Endothelial cell (in vitro differentiated cells): ENCODE measurements at regions not wholly inside any gene's neighbourhood (a gene's known extent, or its start where the extent isn't known, plus 50 kb on each side); places are given as distances from the start of the nearest gene placed in this dataset.

ENCODE experiments used
- DNase-seq: peaks from one replicate; pipeline ENCODE4 v3.0.0; 2021; ENCODE audit warnings: low spot score
- H3K27ac Mint-ChIP-seq: one replicate; pipeline ENCODE4 v1.8.0; 2021; ENCODE audit warnings: mixed read lengths, inconsistent platforms; ENCODE audit not compliant: unreplicated experiment
- H3K27me3 Mint-ChIP-seq: one replicate; pipeline ENCODE4 v1.8.0; 2021; ENCODE audit warnings: mild to moderate bottlenecking, moderate library complexity, mixed read lengths, inconsistent platforms; ENCODE audit not compliant: unreplicated experiment
- H3K36me3 Mint-ChIP-seq: one replicate; pipeline ENCODE4 v1.8.0; 2021; ENCODE audit warnings: mild to moderate bottlenecking, low read depth, mixed read lengths, inconsistent platforms; ENCODE audit not compliant: unreplicated experiment
- H3K4me1 Mint-ChIP-seq: one replicate; pipeline ENCODE4 v1.8.0; 2021; ENCODE audit warnings: mild to moderate bottlenecking, mixed read lengths, inconsistent platforms; ENCODE audit not compliant: unreplicated experiment
- H3K4me3 Mint-ChIP-seq: one replicate; pipeline ENCODE4 v1.8.0; 2021; ENCODE audit warnings: mild to moderate bottlenecking, mixed read lengths, inconsistent platforms; ENCODE audit not compliant: unreplicated experiment
- H3K9me3 Mint-ChIP-seq: one replicate; pipeline ENCODE4 v1.8.0; 2021; ENCODE audit warnings: mixed read lengths, inconsistent platforms; ENCODE audit not compliant: unreplicated experiment
- CTCF ChIP-seq: fragments of 200-600 bp; sonication (generic); IDR thresholded peaks from one replicate; pipeline ENCODE4 v1.5.0; 2021; ENCODE audit warnings: antibody characterized with exemption; ENCODE audit not compliant: unreplicated experiment

- peaks cover 3% of the 10 kb centered on the region for H3K27me3 Mint-ChIP-seq
- no peak for TF ChIP-seq CTCF
- no peaks in the 10 kb centered on the region for H3K4me1 Mint-ChIP-seq
- no peaks in the 10 kb centered on the region for H3K36me3 Mint-ChIP-seq
- H3K27ac Mint-ChIP-seq, result no peak overlapping the region
- no peaks in the 10 kb centered on the region for H3K9me3 Mint-ChIP-seq
- no peak overlapping the region for H3K4me3 Mint-ChIP-seq
- no peak for DNase-seq
Measured at GRCh38 chr5:66315784-66316183, 171.7 kb downstream of the SREK1 start.

- no peak for TF ChIP-seq CTCF
- no peak overlapping the region for H3K27ac Mint-ChIP-seq
- H3K9me3 Mint-ChIP-seq, result no peaks in the 10 kb centered on the region
- no peak for DNase-seq
- peaks cover 2% of the 10 kb centered on the region for H3K27me3 Mint-ChIP-seq
- no peaks in the 10 kb centered on the region for H3K4me1 Mint-ChIP-seq
- no peaks in the 10 kb centered on the region for H3K36me3 Mint-ChIP-seq
- no peak overlapping the region for H3K4me3 Mint-ChIP-seq
Measured at GRCh38 chr5:66322786-66323528, 178.9 kb downstream of the SREK1 start.

GRCh38 chr5:66323529-66323895 lies 179.4 kb downstream of the SREK1 start:
- no peak overlapping the region for H3K27ac Mint-ChIP-seq
- no peaks in the 10 kb centered on the region for H3K4me1 Mint-ChIP-seq
- H3K4me3 Mint-ChIP-seq, result no peak overlapping the region
- no peak for DNase-seq
- TF ChIP-seq CTCF, result no peak
- H3K36me3 Mint-ChIP-seq, result no peaks in the 10 kb centered on the region
- H3K9me3 Mint-ChIP-seq, result no peaks in the 10 kb centered on the region
- H3K27me3 Mint-ChIP-seq, result peaks cover 2% of the 10 kb centered on the region

- Mint-ChIP-seq H3K9me3 (no peaks in the 10 kb centered on the region), H3K4me1 (no peaks in the 10 kb centered on the region), H3K27ac (no peak overlapping the region), H3K4me3 (no peak overlapping the region), H3K36me3 (no peaks in the 10 kb centered on the region), H3K27me3 (peaks cover 2% of the 10 kb centered on the region)
- no peak for DNase-seq
- no peak for TF ChIP-seq CTCF
Measured at GRCh38 chr5:66324357-66324756, 180.3 kb downstream of the SREK1 start.

- TF ChIP-seq CTCF, result no peak
- no peaks in the 10 kb centered on the region for H3K9me3 Mint-ChIP-seq
- H3K4me3 Mint-ChIP-seq, result no peak overlapping the region
- H3K27ac Mint-ChIP-seq, result no peak overlapping the region
- no peaks in the 10 kb centered on the region for H3K36me3 Mint-ChIP-seq
- DNase-seq, result no peak
- H3K4me1 Mint-ChIP-seq, result no peaks in the 10 kb centered on the region
- H3K27me3 Mint-ChIP-seq, result peaks cover 3% of the 10 kb centered on the region
Measured at GRCh38 chr5:66326276-66326675, 182.2 kb downstream of the SREK1 start.
